Ishikawa (cell line): ENCODE measurements at regions not wholly inside any gene's neighbourhood (a gene's known extent, or its start where the extent isn't known, plus 50 kb on each side); places are given as distances from the start of the nearest gene placed in this dataset.

ENCODE experiments used
- EGR1 ChIP-seq: IDR thresholded peaks from 2 replicates; pipeline ENCODE4 v1.6.1; 2012
- EP300 ChIP-seq: IDR thresholded peaks from 2 replicates; pipeline ENCODE4 v1.6.1; 2012; ENCODE audit warnings: borderline replicate concordance
- TF ChIP-seq, protein P1 (sequence below): IDR thresholded peaks from 2 replicates; pipeline ENCODE4 v1.6.1; 2012

DNA sequence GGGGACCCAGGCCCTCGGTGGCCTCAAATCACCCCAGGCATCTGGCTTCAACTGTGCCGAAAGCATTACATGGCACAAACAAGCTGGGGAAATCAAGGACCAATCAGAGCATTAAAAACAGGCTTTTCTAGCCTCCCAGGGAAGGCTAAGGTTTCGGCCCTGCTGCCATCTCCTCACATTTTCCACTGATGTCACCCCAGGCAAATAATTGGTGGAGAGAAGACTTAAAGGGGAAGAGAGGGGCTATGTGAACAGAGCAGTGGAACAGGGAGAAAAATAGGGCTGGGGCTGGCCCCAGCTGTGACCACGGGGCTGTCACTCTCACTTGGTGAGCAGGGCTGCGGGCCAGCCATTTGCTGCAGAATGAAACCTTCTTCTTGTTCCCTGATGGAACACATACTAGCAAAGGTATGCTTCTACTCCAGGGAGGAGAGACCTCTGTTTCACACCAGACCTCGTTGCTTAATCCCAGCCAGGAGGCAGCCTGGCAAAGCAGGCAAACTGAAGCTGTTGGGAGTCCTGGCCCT lies 581.3 kb downstream of the SOX6 start:
- TF ChIP-seq EP300 (no peak), EGR1 (no peak)
- TF ChIP-seq, protein P1, sequence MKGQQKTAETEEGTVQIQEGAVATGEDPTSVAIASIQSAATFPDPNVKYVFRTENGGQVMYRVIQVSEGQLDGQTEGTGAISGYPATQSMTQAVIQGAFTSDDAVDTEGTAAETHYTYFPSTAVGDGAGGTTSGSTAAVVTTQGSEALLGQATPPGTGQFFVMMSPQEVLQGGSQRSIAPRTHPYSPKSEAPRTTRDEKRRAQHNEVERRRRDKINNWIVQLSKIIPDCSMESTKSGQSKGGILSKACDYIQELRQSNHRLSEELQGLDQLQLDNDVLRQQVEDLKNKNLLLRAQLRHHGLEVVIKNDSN: no peak
